ENCODE measurements at regions not wholly inside any gene's neighbourhood (a gene's known extent, or its start where the extent isn't known, plus 50 kb on each side); places are given as distances from the start of the nearest gene placed in this dataset.

- TF ChIP-seq PBX3 (CRISPR knock-in tag; IDR thresholded peaks at IDR 0.05) (no peak), ZNF768 (tag by site-specific recombination; IDR thresholded peaks at IDR 0.05) (no peak), ZNF623 (tag by site-specific recombination; IDR thresholded peaks at IDR 0.05) (no peak)
Measured at GRCh38 chr5:107324809-107325208, 345.9 kb downstream of the EFNA5 start (continued).

DNA sequence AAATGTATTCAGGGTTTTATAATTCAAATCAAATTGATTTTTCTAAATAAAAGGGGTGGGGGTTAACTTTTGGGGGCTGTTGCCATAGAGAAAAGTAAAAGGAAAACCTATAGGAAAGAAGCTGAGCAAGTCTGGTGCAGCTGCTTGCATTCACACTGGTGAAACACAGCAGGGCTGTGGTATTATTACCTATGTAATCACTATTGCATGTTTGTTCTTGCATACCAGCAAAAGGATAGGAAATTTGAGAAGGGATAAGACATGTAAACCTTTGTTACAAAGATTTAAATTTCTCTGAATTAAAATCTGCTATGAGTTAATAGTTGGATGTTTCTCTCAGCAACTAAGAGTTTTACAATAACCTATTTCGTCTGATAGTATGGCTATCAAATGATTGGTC is 346.7 kb downstream of the EFNA5 start:
- peaks cover 6% of the 10 kb centered on the region for H3K4me1 ChIP-seq (ENCODE audit: control insufficient read depth, insufficient read depth, low read length)
- H3K36me3 ChIP-seq (ENCODE audit: control insufficient read depth in 2 of 2, insufficient read depth in 1 of 2, low read length in 2 of 2) = no peaks in the 10 kb centered on the region
- H3K9me3 ChIP-seq (ENCODE audit: control insufficient read depth, insufficient read depth, low read depth, low read length) = no peaks in the 10 kb centered on the region
- no peak overlapping the region for H3K4me3 ChIP-seq (ENCODE audit: low read depth, low read length)
- ChIA-PET CTCF (no interaction called here), POLR2A (no interaction called here)
- TF ChIP-seq, protein P1, sequence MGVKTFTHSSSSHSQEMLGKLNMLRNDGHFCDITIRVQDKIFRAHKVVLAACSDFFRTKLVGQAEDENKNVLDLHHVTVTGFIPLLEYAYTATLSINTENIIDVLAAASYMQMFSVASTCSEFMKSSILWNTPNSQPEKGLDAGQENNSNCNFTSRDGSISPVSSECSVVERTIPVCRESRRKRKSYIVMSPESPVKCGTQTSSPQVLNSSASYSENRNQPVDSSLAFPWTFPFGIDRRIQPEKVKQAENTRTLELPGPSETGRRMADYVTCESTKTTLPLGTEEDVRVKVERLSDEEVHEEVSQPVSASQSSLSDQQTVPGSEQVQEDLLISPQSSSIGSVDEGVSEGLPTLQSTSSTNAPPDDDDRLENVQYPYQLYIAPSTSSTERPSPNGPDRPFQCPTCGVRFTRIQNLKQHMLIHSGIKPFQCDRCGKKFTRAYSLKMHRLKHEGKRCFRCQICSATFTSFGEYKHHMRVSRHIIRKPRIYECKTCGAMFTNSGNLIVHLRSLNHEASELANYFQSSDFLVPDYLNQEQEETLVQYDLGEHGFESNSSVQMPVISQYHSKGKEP (tag by site-specific recombination; IDR thresholded peaks at IDR 0.05) = peak; percentile 77
- TF ChIP-seq PRDM6 (tag by site-specific recombination; IDR thresholded peaks at IDR 0.05) (peak; percentile 49; the same call in 1 of the 2 replicates), ZNF155 (tag by site-specific recombination; IDR thresholded peaks at IDR 0.05) (no peak)
- H3K27ac ChIP-seq (ENCODE audit: extremely low read depth, low read depth, low read length) = no peak overlapping the region

GRCh38 chr5:107323536-107323935 is 347.2 kb downstream of the EFNA5 start:
- Histone ChIP-seq H3K36me3 (ENCODE audit: control insufficient read depth in 2 of 2, insufficient read depth in 1 of 2, low read length in 2 of 2) (no peaks in the 10 kb centered on the region), H3K4me1 (ENCODE audit: control insufficient read depth, insufficient read depth, low read length) (peaks cover 6% of the 10 kb centered on the region), H3K27ac (ENCODE audit: extremely low read depth, low read depth, low read length) (no peak overlapping the region), H3K4me3 (ENCODE audit: low read depth, low read length) (no peak overlapping the region), H3K9me3 (ENCODE audit: control insufficient read depth, insufficient read depth, low read depth, low read length) (no peaks in the 10 kb centered on the region)
- ChIA-PET CTCF (no interaction called here), POLR2A (no interaction called here)
- TF ChIP-seq, protein P2, sequence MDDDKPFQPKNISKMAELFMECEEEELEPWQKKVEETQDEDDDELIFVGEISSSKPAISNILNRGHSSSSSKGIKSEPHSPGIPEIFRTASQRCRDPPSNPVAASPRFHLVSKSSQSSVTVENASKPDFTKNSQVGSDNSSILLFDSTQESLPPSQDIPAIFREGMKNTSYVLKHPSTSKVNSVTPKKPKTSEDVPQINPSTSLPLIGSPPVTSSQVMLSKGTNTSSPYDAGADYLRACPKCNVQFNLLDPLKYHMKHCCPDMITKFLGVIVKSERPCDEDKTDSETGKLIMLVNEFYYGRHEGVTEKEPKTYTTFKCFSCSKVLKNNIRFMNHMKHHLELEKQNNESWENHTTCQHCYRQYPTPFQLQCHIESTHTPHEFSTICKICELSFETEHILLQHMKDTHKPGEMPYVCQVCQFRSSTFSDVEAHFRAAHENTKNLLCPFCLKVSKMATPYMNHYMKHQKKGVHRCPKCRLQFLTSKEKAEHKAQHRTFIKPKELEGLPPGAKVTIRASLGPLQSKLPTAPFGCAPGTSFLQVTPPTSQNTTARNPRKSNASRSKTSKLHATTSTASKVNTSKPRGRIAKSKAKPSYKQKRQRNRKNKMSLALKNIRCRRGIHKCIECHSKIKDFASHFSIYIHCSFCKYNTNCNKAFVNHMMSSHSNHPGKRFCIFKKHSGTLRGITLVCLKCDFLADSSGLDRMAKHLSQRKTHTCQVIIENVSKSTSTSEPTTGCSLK (tag by site-specific recombination; IDR thresholded peaks at IDR 0.05) = no peak
- TF ChIP-seq ZNF560 (tag by site-specific recombination; IDR thresholded peaks at IDR 0.05; ENCODE audit: borderline replicate concordance) (no peak), ZNF624 (tag by site-specific recombination; IDR thresholded peaks at IDR 0.05) (no peak), ZNF404 (tag by site-specific recombination; IDR thresholded peaks at IDR 0.05) (no peak), ZBTB6 (tag by site-specific recombination; IDR thresholded peaks at IDR 0.05) (no peak), ZBTB26 (tag by site-specific recombination; optimal IDR thresholded peaks at IDR 0.05) (no peak)

All from HEK293 (cell line).